Lower leg skin (tissue), 4 donors: ENCODE measurements at regions not wholly inside any gene's neighbourhood (a gene's known extent, or its start where the extent isn't known, plus 50 kb on each side); places are given as distances from the start of the nearest gene placed in this dataset.
A peak's percentile ranks its signal among the peaks of the same experiment; 100 is the strongest.

Source experiments
- DNase-seq, 2 donors: peaks; one replicate each; pipeline ENCODE4 v3.0.0-alpha.2; 2019; ENCODE audit warnings: low spot score in 2 of 2
- H3K4me3 ChIP-seq: fragments of 200-600 bp; sonication (generic); 2 replicates; pipeline ENCODE4 v1.5.1; 2017; ENCODE audit warnings: mild to moderate bottlenecking, low read depth; ENCODE audit not compliant: poor library complexity, severe bottlenecking
- POLR2A ChIP-seq, 2 donors: fragments of 450-650 bp; IDR thresholded peaks; one replicate each; pipeline ENCODE4 v1.6.1; 2016 to 2017; ENCODE audit warnings: antibody characterized with exemption in 2 of 2, mild to moderate bottlenecking in 1 of 2, moderate library complexity in 1 of 2
- WGBS, 2 donors: methylation state at CpG; one replicate each; pipeline ENCODE4 v1.1.5; 2018; 5-methylcytosine and 5-hydroxymethylcytosine counted together
- intact Hi-C: fragments of 100-400 bp; cut with DNase I; formaldehyde crosslinking; loops from one replicate; pipeline ENCODE4 v1.15.0; 2023; ENCODE audit warnings: low total_unique reads
- TF ChIP-seq, protein P1 (sequence below), 3 donors: fragments of 450-650 bp; IDR thresholded peaks; one replicate each; pipeline ENCODE4 v1.5.1; 2016; ENCODE audit warnings: antibody characterized with exemption in 3 of 3, mild to moderate bottlenecking in 3 of 3, moderate library complexity in 2 of 3

GRCh38 chr11:62073061-62073460 is 50.8 kb upstream of the INCENP start:
- H3K4me3 ChIP-seq, result no peak overlapping the region
- 92% methylated on average over 4 of the region's 4 CpGs for WGBS, 2 donors
- no peak for DNase-seq
- TF ChIP-seq, protein P1, sequence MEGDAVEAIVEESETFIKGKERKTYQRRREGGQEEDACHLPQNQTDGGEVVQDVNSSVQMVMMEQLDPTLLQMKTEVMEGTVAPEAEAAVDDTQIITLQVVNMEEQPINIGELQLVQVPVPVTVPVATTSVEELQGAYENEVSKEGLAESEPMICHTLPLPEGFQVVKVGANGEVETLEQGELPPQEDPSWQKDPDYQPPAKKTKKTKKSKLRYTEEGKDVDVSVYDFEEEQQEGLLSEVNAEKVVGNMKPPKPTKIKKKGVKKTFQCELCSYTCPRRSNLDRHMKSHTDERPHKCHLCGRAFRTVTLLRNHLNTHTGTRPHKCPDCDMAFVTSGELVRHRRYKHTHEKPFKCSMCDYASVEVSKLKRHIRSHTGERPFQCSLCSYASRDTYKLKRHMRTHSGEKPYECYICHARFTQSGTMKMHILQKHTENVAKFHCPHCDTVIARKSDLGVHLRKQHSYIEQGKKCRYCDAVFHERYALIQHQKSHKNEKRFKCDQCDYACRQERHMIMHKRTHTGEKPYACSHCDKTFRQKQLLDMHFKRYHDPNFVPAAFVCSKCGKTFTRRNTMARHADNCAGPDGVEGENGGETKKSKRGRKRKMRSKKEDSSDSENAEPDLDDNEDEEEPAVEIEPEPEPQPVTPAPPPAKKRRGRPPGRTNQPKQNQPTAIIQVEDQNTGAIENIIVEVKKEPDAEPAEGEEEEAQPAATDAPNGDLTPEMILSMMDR (IDR thresholded peaks at IDR 0.05), result no peak
- intact Hi-C loops, result no loop called here

- intact Hi-C loops, result no loop called here
- no peak for TF ChIP-seq POLR2A (IDR thresholded peaks at IDR 0.05)
- TF ChIP-seq, protein P1 (IDR thresholded peaks at IDR 0.05), result no peak
- 84 to 93% methylated on average over 3 of the region's 3 CpGs for WGBS, 2 donors
- no peak for DNase-seq
- H3K4me3 ChIP-seq, result no peak overlapping the region
Measured at GRCh38 chr11:62071408-62071807, 52.4 kb upstream of the INCENP start.

- TF ChIP-seq, protein P1 (IDR thresholded peaks at IDR 0.05), result no peak
- TF ChIP-seq POLR2A (IDR thresholded peaks at IDR 0.05), result no peak
- H3K4me3 ChIP-seq, result no peak overlapping the region
- peak in 1 of 2 donors; percentile 63 for DNase-seq
- intact Hi-C loops, result no loop called here
- 71 to 72% methylated on average over 15 of the region's 15 CpGs for WGBS, 2 donors
Measured at GRCh38 chr11:62069986-62070919, 53.6 kb upstream of the INCENP start.

DNA sequence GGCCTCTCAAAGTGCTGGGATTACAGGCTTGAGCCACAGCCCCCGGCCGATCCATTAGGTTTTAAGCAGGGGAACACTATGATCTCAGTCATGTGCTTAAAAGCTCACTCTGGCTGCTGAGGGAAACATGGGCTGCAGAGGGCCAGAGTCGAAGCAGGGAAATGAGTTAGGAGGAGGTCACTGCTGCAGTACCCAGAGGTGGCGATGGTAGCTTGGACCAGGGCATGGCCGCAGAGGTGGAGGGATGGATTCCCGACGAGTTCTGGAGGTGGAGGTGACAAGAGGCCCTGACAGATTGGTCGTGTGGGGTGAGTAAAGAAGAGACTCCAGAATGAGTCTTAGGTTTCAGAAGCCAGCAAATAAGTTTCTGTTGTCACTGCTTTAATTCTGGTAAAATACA is 54.4 kb upstream of the INCENP start:
- 75 to 85% methylated on average over 8 of the region's 8 CpGs for WGBS, 2 donors
- intact Hi-C loops, result no loop called here
- TF ChIP-seq, protein P1 (IDR thresholded peaks at IDR 0.05), result no peak
- no peak for TF ChIP-seq POLR2A (IDR thresholded peaks at IDR 0.05)
- peak in 1 of 2 donors; percentile 49 for DNase-seq
- no peak overlapping the region for H3K4me3 ChIP-seq

DNA sequence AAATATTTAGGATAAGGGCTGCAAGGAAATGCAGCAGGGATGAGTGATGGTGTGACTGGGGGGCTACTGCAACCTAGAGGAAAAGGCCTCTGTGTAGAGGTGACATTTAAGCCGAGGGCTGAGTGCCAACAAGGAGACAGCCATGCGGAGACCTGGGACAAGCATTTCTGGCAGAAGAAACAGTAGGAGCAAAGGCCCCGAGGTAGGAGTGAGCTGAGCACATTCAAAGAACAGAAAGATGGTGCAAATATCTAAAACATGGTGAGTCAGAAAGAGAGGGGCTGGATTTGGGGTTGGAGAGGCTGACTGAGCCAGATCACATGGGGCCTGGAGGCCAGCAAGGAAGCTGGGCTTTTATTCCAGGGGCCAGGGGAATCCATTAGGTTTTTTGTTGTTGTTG is 55.1 kb upstream of the INCENP start:
- no peak overlapping the region for H3K4me3 ChIP-seq
- WGBS, 2 donors, result 85 to 91% methylated on average over 3 of the region's 3 CpGs
- intact Hi-C loops, result no loop called here
- no peak for TF ChIP-seq POLR2A (IDR thresholded peaks at IDR 0.05)
- TF ChIP-seq, protein P1 (IDR thresholded peaks at IDR 0.05), result no peak
- peak in 1 of 2 donors; percentile 32 for DNase-seq
